IMR-90 (cell line): ENCODE measurements at regions not wholly inside any gene's neighbourhood (a gene's known extent, or its start where the extent isn't known, plus 50 kb on each side); places are given as distances from the start of the nearest gene placed in this dataset.

Experiments
- ATAC-seq: fragments of 200-7000 bp; cut with Tn5 transposase; 2 replicates; pipeline ENCODE4 v1.9.1; 2020; ENCODE audit warnings: low read depth, mild to moderate bottlenecking, moderate library complexity
- BruUV-seq: library from RNA; stranded (reverse); fragments of 400-500 nt; replicated peaks from 2 replicates; lab custom pipeline; 2021; lab: Mats Ljungman, UMichigan
- CTCF ChIA-PET: fragments of 300-600 bp; formaldehyde crosslinking; extraction: SDS; loops from one replicate; lab custom pipeline; 2021; ENCODE audit warnings: antibody characterized with exemption; lab: Yijun Ruan, JAX
- POLR2A ChIA-PET: fragments of 300-600 bp; sonication (Branson Sonifier 250); formaldehyde crosslinking; loops from one replicate; lab custom pipeline; 2022; ENCODE audit warnings: antibody characterized with exemption; ENCODE audit not compliant: unreplicated experiment; lab: Charles Lee
- DNase-seq: peaks from one replicate; pipeline ENCODE4 v3.0.0; 2013
- H2AFZ ChIP-seq: replicated peaks from 2 replicates; pipeline ENCODE3; 2013; ENCODE audit warnings: low read length, mild to moderate bottlenecking; ENCODE audit not compliant: poor library complexity
- H2AK5ac ChIP-seq: 2 replicates; pipeline ENCODE4 v1.6.1; 2013; ENCODE audit warnings: low read depth, low read length, inconsistent platforms
- H2AK9ac ChIP-seq: replicated peaks from 2 replicates; pipeline ENCODE3; 2013; ENCODE audit warnings: mild to moderate bottlenecking, low read depth, low read length, moderate library complexity; ENCODE audit not compliant: poor library complexity
- H2BK120ac ChIP-seq: 2 replicates; pipeline ENCODE4 v1.6.1; 2013; ENCODE audit warnings: low read depth, low read length, inconsistent platforms
- H2BK15ac ChIP-seq: 3 replicates; pipeline ENCODE4 v1.6.1; 2013; ENCODE audit warnings: low read depth, low read length, inconsistent platforms
- H2BK20ac ChIP-seq: 2 replicates; pipeline ENCODE4 v1.6.1; 2013; ENCODE audit warnings: low read depth, mild to moderate bottlenecking, inconsistent platforms, low read length, moderate library complexity
- H2BK5ac ChIP-seq: 2 replicates; pipeline ENCODE4 v1.6.1; 2013; ENCODE audit warnings: mild to moderate bottlenecking, low read depth, low read length, inconsistent platforms; ENCODE audit not compliant: poor library complexity, severe bottlenecking
- H3K14ac ChIP-seq: replicated peaks from 2 replicates; pipeline ENCODE4 v1.6.1; 2013; ENCODE audit warnings: low read depth, low read length, inconsistent platforms
- H3K18ac ChIP-seq: 2 replicates; pipeline ENCODE4 v1.6.1; 2013; ENCODE audit warnings: low read depth, low read length, control low read depth
- H3K23ac ChIP-seq: 2 replicates; pipeline ENCODE4 v1.6.1; 2013; ENCODE audit warnings: low read depth, low read length, inconsistent platforms
- H3K27ac ChIP-seq: 2 replicates; pipeline ENCODE4 v1.5.1; 2013; ENCODE audit warnings: mild to moderate bottlenecking, control low read depth, low read length; ENCODE audit not compliant: insufficient read depth
- H3K27me3 ChIP-seq: 2 replicates; pipeline ENCODE4 v1.6.1; 2013; ENCODE audit warnings: low read length; ENCODE audit not compliant: control insufficient read depth, insufficient read depth
- H3K36me3 ChIP-seq: 2 replicates; pipeline ENCODE4 v1.6.1; 2013; ENCODE audit warnings: low read length, mixed read lengths; ENCODE audit not compliant: control insufficient read depth, insufficient read depth
- H3K4ac ChIP-seq: 2 replicates; pipeline ENCODE4 v1.6.1; 2013; ENCODE audit warnings: low read depth, low read length, inconsistent platforms
- H3K4me1 ChIP-seq: 2 replicates; pipeline ENCODE4 v1.6.1; 2013; ENCODE audit warnings: low read length, mixed read lengths; ENCODE audit not compliant: control insufficient read depth, insufficient read depth
- H3K4me2 ChIP-seq: 2 replicates; pipeline ENCODE4 v1.6.1; 2013; ENCODE audit warnings: low read depth, mild to moderate bottlenecking, control low read depth, low read length, moderate library complexity
- H3K4me3 ChIP-seq: 2 replicates; pipeline ENCODE4 v1.5.1; 2013; ENCODE audit warnings: low read depth, mild to moderate bottlenecking, control low read depth, low read length, moderate library complexity; ENCODE audit not compliant: insufficient read depth
- H3K56ac ChIP-seq: 2 replicates; pipeline ENCODE4 v1.6.1; 2013; ENCODE audit warnings: low read length, inconsistent platforms; ENCODE audit not compliant: insufficient read depth; ENCODE audit errors: extremely low read depth
- H3K79me1 ChIP-seq, 2 experiments: 2 replicates each; pipeline ENCODE4 v1.6.1; 2013; ENCODE audit warnings: low read length in 2 of 2, inconsistent platforms in 1 of 2, low read depth in 1 of 2
- H3K9ac ChIP-seq: 2 replicates; pipeline ENCODE4 v1.6.1; 2013; ENCODE audit warnings: low read depth, low read length, control low read depth
- H3K9me1 ChIP-seq: 2 replicates; pipeline ENCODE4 v1.6.1; 2013; ENCODE audit warnings: low read length, inconsistent platforms; ENCODE audit not compliant: insufficient read depth
- H3K9me3 ChIP-seq: 2 replicates; pipeline ENCODE4 v1.6.1; 2013; ENCODE audit warnings: low read length; ENCODE audit not compliant: control insufficient read depth, insufficient read depth
- H4K20me1 ChIP-seq: 2 replicates; pipeline ENCODE4 v1.6.1; 2013; ENCODE audit warnings: low read length, inconsistent platforms; ENCODE audit not compliant: insufficient read depth
- H4K5ac ChIP-seq: 2 replicates; pipeline ENCODE4 v1.6.1; 2013; ENCODE audit warnings: mild to moderate bottlenecking, low read depth, low read length, control low read depth
- H4K8ac ChIP-seq, 2 experiments: 2 replicates each; pipeline ENCODE4 v1.6.1; 2013; ENCODE audit warnings: low read depth in 2 of 2, low read length in 2 of 2, control low read depth in 1 of 2, inconsistent platforms in 1 of 2
- H4K91ac ChIP-seq: 2 replicates; pipeline ENCODE4 v1.6.1; 2013; ENCODE audit warnings: low read depth, low read length, inconsistent platforms; ENCODE audit not compliant: insufficient read depth
- BHLHE40 ChIP-seq: fragments of 150-350 bp; IDR thresholded peaks from 2 replicates; pipeline ENCODE4 v1.6.1; 2016; ENCODE audit warnings: mild to moderate bottlenecking, low read depth, low read length
- MAZ ChIP-seq: IDR thresholded peaks from 2 replicates; pipeline ENCODE4 v1.6.1; 2012; ENCODE audit warnings: low read depth, mild to moderate bottlenecking, low read length, improper control_type of control experiment, moderate library complexity, borderline replicate concordance
- WGBS, 2 experiments: methylation state at CpG; one replicate each; pipeline versions ENCODE4 v1.1.5 to v1.1.7; 2013; ENCODE audit warnings: missing lambda C conversion rate in 2 of 2; ENCODE audit not compliant: insufficient read length in 1 of 2; ENCODE audit errors: extremely low coverage in 2 of 2; 5-methylcytosine and 5-hydroxymethylcytosine counted together
- dilution Hi-C: fragments of 300-500 bp; cut with HindIII; formaldehyde crosslinking; loops from one replicate; pipeline ENCODE4 v1.14.3; 2018; ENCODE audit warnings: low sequenced_read_pairs; ENCODE audit not compliant: unreplicated experiment
- in situ Hi-C: fragments of 300-500 bp; cut with MboI; formaldehyde crosslinking; loops from 3 replicates; pipeline ENCODE4 v1.14.3; 2019; ENCODE audit warnings: low sequenced_read_pairs, inconsistent platforms, mixed read lengths
- intact Hi-C: fragments of 100-400 bp; cut with micrococcal nuclease; formaldehyde crosslinking; loops from 2 replicates; pipeline ENCODE4 v1.10.0; 2022
- TF ChIP-seq, protein P1 (sequence below): conservative IDR thresholded peaks from 2 replicates; pipeline ENCODE4 v1.5.1; 2012; ENCODE audit warnings: mild to moderate bottlenecking, low read depth, low read length, improper control_type of control experiment
- TF ChIP-seq, protein P2 (sequence below): fragments of 150-350 bp; IDR thresholded peaks from 2 replicates; pipeline ENCODE4 v1.6.1; 2017; ENCODE audit warnings: mild to moderate bottlenecking, antibody characterized with exemption, low read length, low read depth

DNA sequence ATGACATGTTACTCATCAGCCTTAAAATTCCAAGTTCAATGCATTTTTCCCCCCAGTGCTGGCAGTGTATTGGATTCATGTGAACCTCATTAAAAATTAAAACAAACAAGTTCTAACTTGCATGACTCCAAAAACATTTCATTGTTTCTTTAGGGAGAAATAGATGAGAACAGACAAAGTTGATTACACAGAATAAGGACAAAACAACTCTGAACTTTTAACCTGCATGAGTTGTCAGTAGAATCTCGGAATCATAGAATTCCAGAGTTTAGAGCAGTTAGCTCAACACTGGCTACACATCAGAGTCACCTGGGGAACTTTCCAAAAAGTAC lies 127.5 kb downstream of the TMX1 start:
- CTCF ChIA-PET = no interaction called here
- no peak overlapping the region for H3K14ac ChIP-seq
- TF ChIP-seq, protein P1, sequence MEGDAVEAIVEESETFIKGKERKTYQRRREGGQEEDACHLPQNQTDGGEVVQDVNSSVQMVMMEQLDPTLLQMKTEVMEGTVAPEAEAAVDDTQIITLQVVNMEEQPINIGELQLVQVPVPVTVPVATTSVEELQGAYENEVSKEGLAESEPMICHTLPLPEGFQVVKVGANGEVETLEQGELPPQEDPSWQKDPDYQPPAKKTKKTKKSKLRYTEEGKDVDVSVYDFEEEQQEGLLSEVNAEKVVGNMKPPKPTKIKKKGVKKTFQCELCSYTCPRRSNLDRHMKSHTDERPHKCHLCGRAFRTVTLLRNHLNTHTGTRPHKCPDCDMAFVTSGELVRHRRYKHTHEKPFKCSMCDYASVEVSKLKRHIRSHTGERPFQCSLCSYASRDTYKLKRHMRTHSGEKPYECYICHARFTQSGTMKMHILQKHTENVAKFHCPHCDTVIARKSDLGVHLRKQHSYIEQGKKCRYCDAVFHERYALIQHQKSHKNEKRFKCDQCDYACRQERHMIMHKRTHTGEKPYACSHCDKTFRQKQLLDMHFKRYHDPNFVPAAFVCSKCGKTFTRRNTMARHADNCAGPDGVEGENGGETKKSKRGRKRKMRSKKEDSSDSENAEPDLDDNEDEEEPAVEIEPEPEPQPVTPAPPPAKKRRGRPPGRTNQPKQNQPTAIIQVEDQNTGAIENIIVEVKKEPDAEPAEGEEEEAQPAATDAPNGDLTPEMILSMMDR = no peak
- TF ChIP-seq, protein P2, sequence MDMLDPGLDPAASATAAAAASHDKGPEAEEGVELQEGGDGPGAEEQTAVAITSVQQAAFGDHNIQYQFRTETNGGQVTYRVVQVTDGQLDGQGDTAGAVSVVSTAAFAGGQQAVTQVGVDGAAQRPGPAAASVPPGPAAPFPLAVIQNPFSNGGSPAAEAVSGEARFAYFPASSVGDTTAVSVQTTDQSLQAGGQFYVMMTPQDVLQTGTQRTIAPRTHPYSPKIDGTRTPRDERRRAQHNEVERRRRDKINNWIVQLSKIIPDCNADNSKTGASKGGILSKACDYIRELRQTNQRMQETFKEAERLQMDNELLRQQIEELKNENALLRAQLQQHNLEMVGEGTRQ = no peak
- TF ChIP-seq MAZ = no peak
- no peak for TF ChIP-seq BHLHE40
- H3K27ac ChIP-seq = no peak overlapping the region
- H3K18ac ChIP-seq = peak overlapping the region; percentile 62; the same call in 1 of the 2 replicates
- H3K23ac ChIP-seq = no peak overlapping the region
- H3K27me3 ChIP-seq = no peaks in the 10 kb centered on the region
- POLR2A ChIA-PET = no interaction called here
- H2AFZ ChIP-seq = no peak overlapping the region
- no peak overlapping the region for H3K4ac ChIP-seq
- WGBS, 2 experiments = no CpG with 5 or more reads among the region's 1 CpG
- in situ Hi-C loops (no loop called here), intact Hi-C loops (loop anchor here (5.0 kb wide), 3 partner anchors 40 to 285 kb away; partner anchors contain the start of gene FRMD6), dilution Hi-C loops (no loop called here)
- no peak overlapping the region for H4K5ac ChIP-seq
- H3K56ac ChIP-seq = no peak overlapping the region
- peak overlapping the region; percentile 55; the same call in 1 of the 2 replicates for H3K4me2 ChIP-seq
- H4K8ac ChIP-seq = no peak overlapping the region
- BruUV-seq = no TSS peak
- no peak overlapping the region for H2BK20ac ChIP-seq
- no peak overlapping the region for H3K9ac ChIP-seq
- DNase-seq (peak; percentile 83), ATAC-seq (peak; percentile 55)
- no peak overlapping the region for H4K91ac ChIP-seq
- no peaks in the 10 kb centered on the region for H3K9me3 ChIP-seq
- peaks cover 9% of the 10 kb centered on the region for H3K4me1 ChIP-seq
- no peak overlapping the region for H2BK15ac ChIP-seq
- no peaks in the 10 kb centered on the region for H3K79me1 ChIP-seq
- H2AK9ac ChIP-seq = no peak overlapping the region
- H4K20me1 ChIP-seq = no peaks in the 10 kb centered on the region
- H3K9me1 ChIP-seq = peaks cover 4% of the 10 kb centered on the region; the same call in 1 of the 2 replicates
- H3K36me3 ChIP-seq = no peaks in the 10 kb centered on the region
- H3K4me3 ChIP-seq = no peak overlapping the region
- H2BK120ac ChIP-seq = no peak overlapping the region
- no peak overlapping the region for H2BK5ac ChIP-seq
- H2AK5ac ChIP-seq = no peak overlapping the region
